ENCODE measurements at regions not wholly inside any gene's neighbourhood (a gene's known extent, or its start where the extent isn't known, plus 50 kb on each side); places are given as distances from the start of the nearest gene placed in this dataset.
"Not testable (repeated sequence)": the region's sequence is repeated elsewhere in the genome, so short reads cannot be mapped to it uniquely, and the experiment has no call there.

DNA sequence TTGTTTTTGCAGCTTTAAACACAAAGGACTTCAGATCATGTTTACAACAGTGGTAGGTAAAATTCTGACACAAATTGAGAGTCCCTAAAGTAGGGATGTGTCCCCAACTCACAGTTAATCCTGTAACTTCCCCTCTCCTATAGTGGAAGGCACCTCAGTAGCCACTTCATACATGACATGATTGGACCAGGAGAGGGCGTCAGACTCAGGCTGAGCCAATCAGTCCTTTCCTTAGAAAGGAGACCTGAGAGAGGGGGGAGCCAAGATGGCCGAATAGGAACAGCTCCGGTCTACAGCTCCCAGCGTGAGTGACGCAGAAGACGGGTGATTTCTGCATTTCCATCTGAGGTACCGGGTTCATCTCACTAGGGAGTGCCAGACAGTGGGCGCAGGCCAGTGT is 238.4 kb downstream of the LRRC70 start:
- H3K4me3 Mint-ChIP-seq: not testable (repeated sequence)

DNA sequence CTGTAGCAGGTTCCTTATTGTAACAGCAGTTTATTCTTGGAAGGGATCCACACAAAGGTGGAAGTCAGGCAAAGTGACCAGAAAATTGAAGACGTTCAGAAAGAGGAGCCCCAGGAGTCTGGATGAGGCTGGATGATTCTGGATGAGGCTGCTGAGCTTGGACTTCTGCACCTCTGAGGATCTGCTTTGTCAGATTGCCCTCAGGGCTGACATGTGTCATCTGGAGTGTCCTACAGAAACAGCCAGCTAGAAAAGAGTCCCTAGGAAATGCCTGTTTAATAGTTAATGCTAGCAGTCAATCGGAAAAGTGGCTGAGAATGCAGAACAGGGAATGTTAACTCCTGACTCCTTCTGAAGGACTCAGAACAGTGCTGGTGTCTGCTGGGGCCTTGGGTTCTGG is 236.4 kb downstream of the LRRC70 start:
- H3K27me3 Mint-ChIP-seq: no peaks in the 10 kb centered on the region
- H3K4me1 Mint-ChIP-seq (ENCODE audit: low read depth): no peaks in the 10 kb centered on the region
- H3K4me3 Mint-ChIP-seq: no peak overlapping the region
- H3K27ac Mint-ChIP-seq: no peak overlapping the region
- no peaks in the 10 kb centered on the region for H3K36me3 Mint-ChIP-seq (ENCODE audit: low read depth)
- peaks cover 5% of the 10 kb centered on the region for H3K9me3 Mint-ChIP-seq

More for the DNA sequence above, 238.4 kb downstream of the LRRC70 start:
- H3K4me1 Mint-ChIP-seq (ENCODE audit: low read depth); H3K27ac Mint-ChIP-seq; H3K27me3 Mint-ChIP-seq; H3K36me3 Mint-ChIP-seq (ENCODE audit: low read depth); H3K9me3 Mint-ChIP-seq: not testable (repeated sequence)

DNA sequence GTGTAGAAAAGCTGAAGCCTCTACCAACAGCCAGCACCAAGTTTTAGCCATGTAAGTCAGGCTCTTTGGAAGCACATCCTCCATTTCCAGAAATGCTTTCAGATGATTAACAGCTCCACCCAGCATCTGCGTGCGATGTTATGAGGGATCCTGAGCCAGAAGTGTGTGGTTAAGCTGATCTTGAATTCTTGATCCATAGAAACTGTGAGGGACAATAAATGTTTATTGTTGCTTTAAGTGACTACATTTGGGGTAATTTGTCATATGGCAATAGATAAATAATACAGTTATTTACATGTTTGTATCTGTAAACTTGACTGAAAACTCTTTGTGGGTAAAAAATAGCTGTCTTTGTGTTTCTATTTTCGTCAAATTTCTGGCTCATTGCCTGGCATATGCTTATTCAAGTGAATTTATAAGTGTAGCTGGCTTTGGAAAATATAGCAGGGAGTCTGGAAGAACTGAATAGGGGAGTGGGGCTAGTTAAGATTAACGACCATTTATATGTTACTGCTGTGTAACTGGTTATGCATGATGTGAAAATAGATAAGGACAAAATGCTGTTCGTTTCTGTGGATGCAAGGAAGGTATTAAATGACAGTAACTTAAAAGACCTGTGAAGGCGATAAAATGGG is 234.1 kb downstream of the LRRC70 start:
- Mint-ChIP-seq H3K4me3 (no peak overlapping the region), H3K9me3 (peaks cover 5% of the 10 kb centered on the region), H3K27ac (no peak overlapping the region), H3K4me1 (ENCODE audit: low read depth) (no peaks in the 10 kb centered on the region), H3K36me3 (ENCODE audit: low read depth) (no peaks in the 10 kb centered on the region), H3K27me3 (no peaks in the 10 kb centered on the region)

DNA sequence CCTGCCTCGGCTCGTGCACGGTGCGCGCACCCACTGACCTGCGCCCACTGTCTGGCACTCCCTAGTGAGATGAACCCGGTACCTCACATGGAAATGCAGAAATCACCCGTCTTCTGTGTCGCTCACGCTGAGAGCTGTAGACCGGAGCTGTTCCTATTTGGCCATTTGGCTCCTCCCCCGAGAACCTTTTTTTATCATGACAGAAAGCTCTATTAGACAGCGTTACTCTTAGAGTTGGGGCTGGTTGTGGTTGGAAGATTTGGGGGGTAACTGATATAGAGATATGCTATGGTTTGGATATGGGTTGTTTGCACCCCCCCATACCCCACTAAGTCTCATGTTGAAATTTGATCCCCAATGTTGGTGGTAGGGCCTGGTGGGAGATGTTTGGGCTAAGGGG is 226.2 kb downstream of the LRRC70 start:
- not testable (repeated sequence) for H3K27me3 Mint-ChIP-seq

DNA sequence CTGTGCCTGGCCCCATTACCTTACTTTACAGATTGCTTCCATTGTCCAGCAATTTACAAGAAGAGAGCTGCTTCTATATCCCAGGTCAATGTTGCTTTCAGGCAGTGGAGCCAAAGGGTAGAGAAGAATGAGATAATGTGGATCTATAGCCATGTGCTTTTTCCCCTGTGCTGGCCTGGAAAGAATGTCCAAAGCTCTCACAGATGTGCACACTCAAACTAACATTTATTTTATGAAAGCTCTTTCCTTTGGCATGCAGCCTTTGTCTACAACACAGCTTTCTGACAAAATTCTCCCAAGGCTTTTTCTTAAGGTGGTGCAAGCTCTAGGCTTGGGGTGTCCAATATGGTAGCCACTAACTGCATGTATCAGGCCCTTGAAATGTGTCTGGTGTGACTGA is 217.3 kb downstream of the LRRC70 start:
- Mint-ChIP-seq H3K27ac (no peak overlapping the region), H3K36me3 (ENCODE audit: low read depth) (no peaks in the 10 kb centered on the region), H3K4me3 (no peak overlapping the region), H3K27me3 (no peaks in the 10 kb centered on the region), H3K9me3 (peaks cover 24% of the 10 kb centered on the region), H3K4me1 (ENCODE audit: low read depth) (no peaks in the 10 kb centered on the region)

More for the DNA sequence above, 226.2 kb downstream of the LRRC70 start:
- H3K36me3 Mint-ChIP-seq (ENCODE audit: low read depth); H3K4me1 Mint-ChIP-seq (ENCODE audit: low read depth); H3K4me3 Mint-ChIP-seq; H3K27ac Mint-ChIP-seq; H3K9me3 Mint-ChIP-seq: not testable (repeated sequence)

DNA sequence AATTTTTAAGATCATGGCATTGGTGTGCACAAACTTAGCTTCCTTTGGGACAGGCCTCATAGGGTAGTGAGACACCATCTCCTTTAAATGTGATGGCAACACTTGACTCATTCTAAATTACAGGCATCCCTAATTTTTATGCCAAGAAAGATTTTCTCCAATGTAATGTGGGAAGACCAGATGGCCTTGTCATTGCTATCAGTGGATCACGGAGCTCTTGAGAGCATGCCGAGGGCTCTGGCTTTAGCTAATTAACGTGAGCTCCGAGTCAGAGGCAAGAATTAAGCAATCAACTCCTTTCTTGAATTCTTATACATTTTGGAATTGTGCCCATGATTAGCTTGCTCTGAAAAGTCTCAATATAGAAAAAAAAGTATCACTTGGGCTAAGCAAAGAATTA is 215.8 kb downstream of the LRRC70 start:
- Mint-ChIP-seq H3K9me3 (peaks cover 24% of the 10 kb centered on the region), H3K4me3 (no peak overlapping the region), H3K27ac (no peak overlapping the region), H3K27me3 (peaks cover 5% of the 10 kb centered on the region), H3K36me3 (ENCODE audit: low read depth) (no peaks in the 10 kb centered on the region), H3K4me1 (ENCODE audit: low read depth) (no peaks in the 10 kb centered on the region)

DNA sequence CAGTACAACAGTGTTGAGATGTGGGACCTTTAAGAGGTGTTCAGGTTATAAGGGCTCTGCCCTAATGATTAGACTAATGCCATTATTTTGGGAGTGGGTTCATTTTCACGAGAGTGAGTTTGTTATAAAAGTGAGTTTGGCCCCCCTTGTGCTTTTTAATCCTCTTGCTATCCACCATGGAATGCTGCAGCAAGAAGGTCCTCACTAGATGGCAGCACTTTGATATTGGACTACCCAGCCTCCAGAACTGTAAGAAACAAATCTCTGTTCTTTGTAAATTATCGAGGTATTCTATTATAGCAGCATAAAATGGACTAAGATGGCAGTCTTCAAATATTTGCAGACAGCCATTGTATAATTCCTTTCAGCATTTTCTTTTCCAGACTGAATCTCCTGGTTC is 212.4 kb downstream of the LRRC70 start:
- no peaks in the 10 kb centered on the region for H3K36me3 Mint-ChIP-seq (ENCODE audit: low read depth)
- no peaks in the 10 kb centered on the region for H3K4me1 Mint-ChIP-seq (ENCODE audit: low read depth)
- no peak overlapping the region for H3K27ac Mint-ChIP-seq
- peaks cover 6% of the 10 kb centered on the region for H3K9me3 Mint-ChIP-seq
- peaks cover 9% of the 10 kb centered on the region for H3K27me3 Mint-ChIP-seq
- H3K4me3 Mint-ChIP-seq: no peak overlapping the region

DNA sequence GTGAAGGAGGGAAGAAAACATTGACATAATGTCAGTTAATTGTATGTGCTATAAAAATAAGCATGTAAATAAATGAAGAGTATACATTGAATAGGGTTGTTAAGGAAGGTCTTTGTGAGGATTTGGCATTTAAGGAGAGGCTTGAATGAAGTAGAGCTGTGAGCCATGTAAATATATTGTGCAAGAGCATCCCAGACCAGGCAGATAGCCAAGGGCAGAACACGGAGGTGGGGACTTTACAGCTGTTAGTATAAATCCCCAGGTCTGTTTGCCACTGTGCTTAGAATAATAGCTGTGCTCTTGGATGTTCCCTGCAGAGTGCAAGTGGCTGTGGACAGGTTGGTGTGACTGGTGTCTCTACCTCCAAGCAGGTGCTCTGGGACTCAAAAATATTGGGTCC is 211.7 kb downstream of the LRRC70 start:
- Mint-ChIP-seq H3K4me1 (ENCODE audit: low read depth) (no peaks in the 10 kb centered on the region), H3K36me3 (ENCODE audit: low read depth) (no peaks in the 10 kb centered on the region), H3K4me3 (no peak overlapping the region), H3K27ac (no peak overlapping the region), H3K9me3 (peaks cover 3% of the 10 kb centered on the region), H3K27me3 (peaks cover 9% of the 10 kb centered on the region)

DNA sequence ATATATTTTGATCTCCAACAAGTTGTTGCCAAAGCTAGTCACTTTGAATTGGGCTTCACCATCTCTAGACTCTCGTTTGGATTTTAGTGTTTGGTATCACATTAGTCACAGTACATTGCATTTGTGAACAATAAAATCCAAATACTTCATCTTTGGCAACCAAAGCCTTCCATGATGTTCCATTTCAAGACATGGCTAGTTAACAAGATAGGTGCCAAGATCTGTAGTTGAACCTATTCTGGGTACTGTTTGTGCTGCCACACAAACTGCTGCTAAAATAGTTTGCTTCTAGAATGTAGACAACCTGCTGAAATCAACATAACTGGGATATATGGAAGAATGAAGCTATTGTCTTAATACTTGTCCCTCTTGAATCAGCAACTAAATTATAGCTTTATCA is 207.5 kb downstream of the LRRC70 start:
- H3K27ac Mint-ChIP-seq: no peak overlapping the region
- H3K27me3 Mint-ChIP-seq: peaks cover 9% of the 10 kb centered on the region
- no peaks in the 10 kb centered on the region for H3K4me1 Mint-ChIP-seq (ENCODE audit: low read depth)
- no peak overlapping the region for H3K4me3 Mint-ChIP-seq
- H3K36me3 Mint-ChIP-seq (ENCODE audit: low read depth): no peaks in the 10 kb centered on the region
- no peaks in the 10 kb centered on the region for H3K9me3 Mint-ChIP-seq

DNA sequence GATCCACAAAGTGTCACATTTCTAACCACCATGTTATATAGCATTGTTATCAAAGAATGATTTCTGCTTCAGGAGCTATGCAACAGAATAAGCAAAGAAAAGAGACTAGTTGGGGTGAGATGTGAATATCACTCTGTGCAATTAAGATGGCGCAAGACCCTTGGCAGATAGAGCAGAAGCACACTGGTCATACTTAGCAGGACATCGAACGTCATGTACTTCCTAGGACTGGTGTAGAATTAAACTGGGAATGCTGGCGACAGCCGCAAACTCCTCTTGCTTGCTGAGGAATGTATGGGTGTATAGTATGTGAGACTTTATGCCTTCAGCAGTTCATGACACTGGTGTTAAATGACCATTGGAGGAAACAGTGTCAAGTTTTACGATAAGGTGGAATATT is 207.0 kb downstream of the LRRC70 start:
- Mint-ChIP-seq H3K27me3 (peaks cover 9% of the 10 kb centered on the region), H3K27ac (no peak overlapping the region), H3K4me3 (no peak overlapping the region), H3K4me1 (ENCODE audit: low read depth) (no peaks in the 10 kb centered on the region), H3K9me3 (no peaks in the 10 kb centered on the region), H3K36me3 (ENCODE audit: low read depth) (no peaks in the 10 kb centered on the region)

DNA sequence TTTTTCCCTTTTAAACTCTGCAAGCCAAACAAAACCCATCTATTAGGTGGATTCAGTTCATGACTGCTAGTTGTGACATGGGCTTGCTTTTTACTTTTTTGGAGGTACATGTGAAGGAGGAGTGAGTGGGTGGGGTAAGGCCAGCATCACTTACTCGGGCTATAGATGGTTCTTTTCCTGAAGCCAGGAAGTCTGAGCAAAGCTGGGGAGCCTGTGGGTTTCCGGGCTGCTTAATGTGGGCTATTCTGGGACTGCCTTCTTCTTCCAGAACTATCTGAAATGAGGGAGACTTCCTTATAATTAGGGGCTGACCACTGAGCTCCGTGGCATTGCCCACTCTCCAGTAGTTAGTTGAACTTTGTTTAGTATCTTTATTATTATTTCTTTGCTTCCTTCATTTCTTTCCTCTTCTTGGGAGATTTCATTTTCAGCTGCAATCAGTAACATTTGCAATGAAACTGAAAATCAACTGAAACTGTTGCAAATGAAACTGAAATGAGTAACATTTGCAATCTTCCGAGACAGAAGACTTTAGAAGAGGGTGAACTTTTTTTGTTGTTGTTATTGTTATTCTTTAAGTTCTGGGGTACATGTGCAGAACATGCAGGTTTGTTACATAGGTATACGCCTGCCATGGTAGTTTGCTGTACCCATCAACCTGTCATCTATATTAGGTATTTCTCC is 204.9 kb downstream of the LRRC70 start:
- Mint-ChIP-seq H3K9me3 (no peaks in the 10 kb centered on the region), H3K4me3 (no peak overlapping the region), H3K27ac (no peak overlapping the region), H3K27me3 (peaks cover 4% of the 10 kb centered on the region), H3K36me3 (ENCODE audit: low read depth) (no peaks in the 10 kb centered on the region), H3K4me1 (ENCODE audit: low read depth) (no peaks in the 10 kb centered on the region)

DNA sequence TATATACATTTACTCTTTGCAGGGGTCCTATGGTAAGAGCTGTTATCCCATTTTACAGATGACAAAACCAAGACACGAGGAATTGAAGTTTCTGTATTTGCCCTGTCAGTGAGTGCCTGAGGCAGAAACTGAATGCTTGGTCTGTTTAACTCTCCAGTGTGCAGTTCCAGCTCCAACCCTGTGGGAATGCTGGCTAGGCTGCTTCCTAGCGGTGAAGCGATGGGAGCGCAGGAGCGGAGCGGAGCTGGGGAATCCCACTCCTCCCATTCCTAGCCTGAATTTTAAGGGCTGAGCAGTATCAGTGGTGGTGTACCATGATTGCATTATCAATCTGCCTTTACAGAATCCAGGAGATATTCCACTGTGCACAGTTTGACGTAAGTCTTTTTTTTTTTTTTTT is 202.3 kb downstream of the LRRC70 start:
- no peak overlapping the region for H3K4me3 Mint-ChIP-seq
- H3K36me3 Mint-ChIP-seq (ENCODE audit: low read depth): no peaks in the 10 kb centered on the region
- H3K27ac Mint-ChIP-seq: no peak overlapping the region
- no peaks in the 10 kb centered on the region for H3K9me3 Mint-ChIP-seq
- no peaks in the 10 kb centered on the region for H3K27me3 Mint-ChIP-seq
- H3K4me1 Mint-ChIP-seq (ENCODE audit: low read depth): no peaks in the 10 kb centered on the region

DNA sequence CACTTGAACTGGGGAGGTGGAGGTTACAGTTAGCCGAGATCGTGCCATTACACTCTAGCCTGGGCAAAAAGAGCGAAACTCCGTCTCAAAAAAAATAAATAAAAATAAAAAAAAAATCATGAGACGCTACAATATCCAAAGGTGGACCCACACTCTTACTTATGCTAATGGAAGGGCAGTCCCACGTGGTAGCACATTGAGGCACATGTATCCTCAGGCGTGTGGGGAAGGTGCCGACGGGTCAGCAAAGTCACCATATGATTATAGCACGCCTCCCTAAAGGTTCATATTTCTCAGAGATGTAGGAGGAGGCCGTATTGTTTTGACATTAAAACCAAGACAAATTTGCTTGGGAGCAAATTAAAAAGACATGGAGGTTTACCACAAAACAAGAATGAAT is 201.6 kb downstream of the LRRC70 start:
- H3K27me3 Mint-ChIP-seq: no peaks in the 10 kb centered on the region
- H3K36me3 Mint-ChIP-seq (ENCODE audit: low read depth): no peaks in the 10 kb centered on the region
- H3K27ac Mint-ChIP-seq: no peak overlapping the region
- no peak overlapping the region for H3K4me3 Mint-ChIP-seq
- no peaks in the 10 kb centered on the region for H3K9me3 Mint-ChIP-seq
- H3K4me1 Mint-ChIP-seq (ENCODE audit: low read depth): no peaks in the 10 kb centered on the region

DNA sequence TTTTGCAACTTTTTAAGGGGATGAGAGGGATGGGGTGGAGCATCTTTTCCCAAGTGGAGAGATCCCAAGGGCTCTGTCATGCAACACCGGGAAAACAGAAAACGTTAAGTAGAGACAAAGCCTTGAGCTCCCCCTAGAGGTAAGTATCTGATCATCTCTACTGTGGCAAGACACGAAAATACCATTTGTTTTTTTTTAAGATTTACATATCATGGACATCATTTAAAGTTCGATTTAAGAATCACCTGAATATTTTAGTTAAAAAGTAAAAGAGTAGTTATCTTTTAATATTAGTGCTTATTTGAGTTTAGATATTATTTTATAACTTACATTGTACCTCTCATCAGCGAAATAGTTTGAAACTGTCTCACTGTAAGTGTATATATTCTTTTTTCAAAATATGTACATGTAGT is 200.4 kb downstream of the LRRC70 start:
- Mint-ChIP-seq H3K4me3 (no peak overlapping the region), H3K27ac (no peak overlapping the region), H3K9me3 (no peaks in the 10 kb centered on the region), H3K36me3 (ENCODE audit: low read depth) (no peaks in the 10 kb centered on the region), H3K27me3 (no peaks in the 10 kb centered on the region), H3K4me1 (ENCODE audit: low read depth) (no peaks in the 10 kb centered on the region)

DNA sequence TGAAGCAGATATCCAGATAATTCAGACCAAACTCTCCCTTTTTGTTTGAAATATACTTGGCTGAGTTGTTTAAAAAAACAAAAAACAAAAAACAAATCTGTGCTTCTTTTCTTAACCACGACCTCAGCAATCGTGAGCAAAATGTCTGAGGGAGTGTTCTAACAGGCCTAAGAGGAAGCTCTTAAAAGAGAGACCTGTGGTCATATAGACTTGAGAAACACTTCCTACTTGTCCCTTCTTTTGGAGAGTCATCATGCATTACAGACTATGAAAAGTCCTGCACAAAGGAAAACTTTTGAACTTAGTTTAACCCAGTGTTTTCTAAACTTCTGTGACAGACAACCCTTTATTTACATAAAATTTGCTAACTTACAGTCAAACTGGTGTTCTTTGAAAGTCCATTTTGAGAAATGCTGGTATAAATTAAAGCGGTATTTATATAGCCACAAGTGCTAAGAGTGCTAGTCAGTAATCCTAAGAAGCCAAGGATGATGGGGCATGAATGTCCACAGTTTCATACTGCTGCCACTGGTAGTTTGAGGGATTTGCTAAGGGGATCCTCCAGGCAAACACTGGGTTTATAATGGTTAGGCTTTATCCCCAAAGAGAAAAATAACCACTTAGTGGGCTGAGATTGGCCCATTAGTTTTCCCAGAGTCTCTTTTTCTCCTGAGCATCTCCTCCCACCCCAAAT is 199.8 kb downstream of the LRRC70 start:
- Mint-ChIP-seq H3K27ac (no peak overlapping the region), H3K4me1 (ENCODE audit: low read depth) (no peaks in the 10 kb centered on the region), H3K9me3 (no peaks in the 10 kb centered on the region), H3K27me3 (no peaks in the 10 kb centered on the region), H3K4me3 (no peak overlapping the region), H3K36me3 (ENCODE audit: low read depth) (no peaks in the 10 kb centered on the region)

DNA sequence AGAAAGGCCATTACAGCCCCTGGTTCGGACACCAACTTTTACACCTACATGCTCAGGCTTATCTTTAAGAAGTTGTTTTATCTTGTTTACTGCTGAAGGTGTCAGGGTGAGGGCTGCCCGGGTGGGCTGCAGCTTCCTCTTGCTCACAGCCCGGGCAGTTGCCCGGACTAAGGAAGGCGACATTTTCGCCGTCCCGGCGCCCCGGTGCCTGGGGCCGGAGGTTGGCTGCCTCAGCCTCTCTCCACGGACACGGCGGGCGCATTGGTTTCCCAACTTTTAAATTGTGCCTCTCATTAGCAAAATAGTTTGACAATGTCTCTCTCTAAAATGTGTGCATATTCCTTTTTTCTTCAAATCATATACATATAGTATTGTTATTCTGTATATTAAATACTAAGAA is 198.5 kb downstream of the LRRC70 start:
- not testable (repeated sequence) for H3K4me3 Mint-ChIP-seq; H3K4me1 Mint-ChIP-seq (ENCODE audit: low read depth); H3K36me3 Mint-ChIP-seq (ENCODE audit: low read depth); H3K27ac Mint-ChIP-seq; H3K9me3 Mint-ChIP-seq; H3K27me3 Mint-ChIP-seq
